Globus pallidus (tissue), 1 donor: ENCODE measurements at regions not wholly inside any gene's neighbourhood (a gene's known extent, or its start where the extent isn't known, plus 50 kb on each side); places are given as distances from the start of the nearest gene placed in this dataset.

Source experiments
- DNase-seq: peaks from one replicate; pipeline ENCODE4 v3.0.0-alpha.2; 2015; ENCODE audit warnings: low spot score

GRCh38 chr6:133184798-133185372 lies 56.3 kb upstream of the EYA4 start:
- peak; percentile 57 for DNase-seq

GRCh38 chr6:133185731-133186130 lies 55.4 kb upstream of the EYA4 start:
- DNase-seq, result no peak

GRCh38 chr6:133187114-133187513 lies 54.0 kb upstream of the EYA4 start:
- no peak for DNase-seq

- DNase-seq, result no peak
These were observed 53.3 kb upstream of the EYA4 start for GRCh38 chr6:133187657-133188453.

- no peak for DNase-seq
These were observed 50.2 kb upstream of the EYA4 start for GRCh38 chr6:133190912-133191311.

- DNase-seq, result no peak
These were observed 49.8 kb upstream of the EYA4 start for GRCh38 chr6:133191323-133191722.
